Prostate gland (tissue), 2 donors: ENCODE measurements at regions not wholly inside any gene's neighbourhood (a gene's known extent, or its start where the extent isn't known, plus 50 kb on each side); places are given as distances from the start of the nearest gene placed in this dataset.

Experiments used
- POLR2A ChIP-seq: fragments of 450-650 bp; IDR thresholded peaks from one replicate; pipeline ENCODE4 v1.6.1; 2016; ENCODE audit warnings: antibody characterized with exemption, mild to moderate bottlenecking
- POLR2AphosphoS5 ChIP-seq: sonication (generic); formaldehyde crosslinking; IDR thresholded peaks from one replicate; pipeline ENCODE4 v1.6.1; 2017; ENCODE audit warnings: antibody characterized with exemption
- TF ChIP-seq, protein P1 (sequence below), 4 experiments: fragments of 200-600 bp in 2 of 4; fragments of 450-650 bp in 2 of 4; sonication (generic) in 2 of 4; IDR thresholded peaks; 1 replicate in 3 of 4; 2 replicates in 1 of 4; pipeline ENCODE4 v1.5.1; 2016 to 2019; ENCODE audit warnings: antibody characterized with exemption in 4 of 4, mild to moderate bottlenecking in 2 of 4, moderate library complexity in 2 of 4

DNA sequence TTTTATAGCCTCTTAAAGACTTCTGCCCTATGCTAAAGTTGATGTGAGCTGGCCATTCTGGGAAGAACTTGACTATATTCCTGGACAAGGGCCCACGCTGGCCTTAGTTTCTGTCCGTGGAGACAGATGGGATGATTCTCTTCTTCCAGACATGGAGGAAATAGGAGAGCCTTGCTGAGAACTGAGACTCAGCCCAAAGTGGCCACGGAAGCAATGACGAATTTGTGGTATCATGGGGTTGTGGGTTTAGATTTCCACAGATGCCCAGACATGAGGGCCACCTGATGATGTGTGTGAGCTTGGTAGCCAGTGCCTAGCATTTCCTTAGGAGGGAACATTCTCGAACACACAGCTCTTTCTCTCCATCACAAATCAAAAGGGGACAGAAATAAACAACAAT is 309.1 kb downstream of the NSG2 start:
- TF ChIP-seq, protein P1, sequence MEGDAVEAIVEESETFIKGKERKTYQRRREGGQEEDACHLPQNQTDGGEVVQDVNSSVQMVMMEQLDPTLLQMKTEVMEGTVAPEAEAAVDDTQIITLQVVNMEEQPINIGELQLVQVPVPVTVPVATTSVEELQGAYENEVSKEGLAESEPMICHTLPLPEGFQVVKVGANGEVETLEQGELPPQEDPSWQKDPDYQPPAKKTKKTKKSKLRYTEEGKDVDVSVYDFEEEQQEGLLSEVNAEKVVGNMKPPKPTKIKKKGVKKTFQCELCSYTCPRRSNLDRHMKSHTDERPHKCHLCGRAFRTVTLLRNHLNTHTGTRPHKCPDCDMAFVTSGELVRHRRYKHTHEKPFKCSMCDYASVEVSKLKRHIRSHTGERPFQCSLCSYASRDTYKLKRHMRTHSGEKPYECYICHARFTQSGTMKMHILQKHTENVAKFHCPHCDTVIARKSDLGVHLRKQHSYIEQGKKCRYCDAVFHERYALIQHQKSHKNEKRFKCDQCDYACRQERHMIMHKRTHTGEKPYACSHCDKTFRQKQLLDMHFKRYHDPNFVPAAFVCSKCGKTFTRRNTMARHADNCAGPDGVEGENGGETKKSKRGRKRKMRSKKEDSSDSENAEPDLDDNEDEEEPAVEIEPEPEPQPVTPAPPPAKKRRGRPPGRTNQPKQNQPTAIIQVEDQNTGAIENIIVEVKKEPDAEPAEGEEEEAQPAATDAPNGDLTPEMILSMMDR (IDR thresholded peaks at IDR 0.05), result no peak
- TF ChIP-seq POLR2AphosphoS5, result no peak
- TF ChIP-seq POLR2A, result no peak
